ENCODE measurements at regions not wholly inside any gene's neighbourhood (a gene's known extent, or its start where the extent isn't known, plus 50 kb on each side); places are given as distances from the start of the nearest gene placed in this dataset.

DNA sequence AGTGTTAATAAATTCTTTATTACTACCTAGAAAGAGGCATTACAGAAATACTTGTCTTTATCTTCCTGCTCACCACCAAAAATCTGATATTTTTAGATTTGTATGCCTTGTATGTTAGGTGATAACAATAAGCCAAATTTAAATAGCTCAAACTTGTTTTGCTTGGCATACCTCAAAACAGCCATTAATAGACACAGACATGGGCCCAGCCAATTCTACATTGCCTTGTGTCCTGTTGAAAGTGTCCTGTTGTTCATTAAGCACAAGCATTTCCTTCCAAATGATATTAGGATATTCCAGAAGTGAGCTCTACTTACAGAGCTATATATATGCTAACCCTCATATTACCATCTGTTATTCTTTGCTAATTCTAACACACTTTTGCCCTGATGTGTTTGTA, 438.6 kb upstream of the ZNF385D start:
- Histone ChIP-seq H3K27me3 (replicated peaks; ENCODE audit: insufficient read depth) (no peaks in the 10 kb centered on the region), H3K4me3 (no peak overlapping the region), H3K36me3 (no peaks in the 10 kb centered on the region), H3K27ac (no peak overlapping the region), H3K4me1 (ENCODE audit: control insufficient read depth in 1 of 2, low read depth in 2 of 2) (peaks cover 0 to 11% of the 10 kb centered on the region in 2 donors), H3K9me3 (no peaks in the 10 kb centered on the region)
- DNase-seq (ENCODE audit: low spot score) (no peak), ATAC-seq (ENCODE audit: insufficient number of reproducible peaks, low FRiP score, low read depth) (no peak)
- TF ChIP-seq CTCF (IDR thresholded peaks at IDR 0.05) = no peak

- no peak overlapping the region for H3K27ac ChIP-seq
- no peaks in the 10 kb centered on the region for H3K27me3 ChIP-seq (replicated peaks; ENCODE audit: insufficient read depth)
- no peak overlapping the region for H3K4me3 ChIP-seq
- no peaks in the 10 kb centered on the region for H3K4me1 ChIP-seq (ENCODE audit: control insufficient read depth in 1 of 2, low read depth in 2 of 2)
- DNase-seq (ENCODE audit: low spot score) = no peak
- no peaks in the 10 kb centered on the region for H3K36me3 ChIP-seq
- no peak for TF ChIP-seq CTCF (IDR thresholded peaks at IDR 0.05)
- ATAC-seq (ENCODE audit: insufficient number of reproducible peaks, low FRiP score, low read depth) = no peak
- no peaks in the 10 kb centered on the region for H3K9me3 ChIP-seq
Measured at GRCh38 chr3:22199095-22199494, 448.1 kb upstream of the ZNF385D start.

GRCh38 chr3:22208844-22209243, 457.8 kb upstream of the ZNF385D start:
- Histone ChIP-seq H3K27ac (no peak overlapping the region), H3K4me1 (ENCODE audit: control insufficient read depth in 1 of 2, low read depth in 2 of 2) (no peaks in the 10 kb centered on the region), H3K27me3 (replicated peaks; ENCODE audit: insufficient read depth) (no peaks in the 10 kb centered on the region), H3K4me3 (no peak overlapping the region), H3K9me3 (no peaks in the 10 kb centered on the region), H3K36me3 (no peaks in the 10 kb centered on the region)
- no peak for TF ChIP-seq CTCF (IDR thresholded peaks at IDR 0.05)
- DNase-seq (ENCODE audit: low spot score) = no peak
- ATAC-seq (ENCODE audit: insufficient number of reproducible peaks, low FRiP score, low read depth) = no peak

DNA sequence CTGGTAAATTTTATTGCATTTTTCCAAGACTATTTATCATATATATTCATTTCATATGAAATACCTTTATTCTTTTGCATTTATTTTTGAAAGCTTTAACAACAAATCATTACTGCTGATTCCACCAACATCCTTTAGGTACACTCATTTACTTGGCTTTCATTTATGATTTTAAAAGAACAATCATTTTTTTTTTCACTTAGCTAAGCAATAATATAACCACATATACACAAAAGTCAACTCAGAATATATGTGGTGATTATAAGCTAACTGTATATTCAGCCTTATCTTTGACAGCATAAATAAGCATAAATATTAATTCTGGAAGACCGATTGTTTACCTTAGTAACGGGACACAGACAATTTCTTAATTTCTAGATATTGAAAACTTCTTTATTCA, 458.6 kb upstream of the ZNF385D start:
- TF ChIP-seq CTCF (IDR thresholded peaks at IDR 0.05) = no peak
- DNase-seq (ENCODE audit: low spot score) (no peak), ATAC-seq (ENCODE audit: insufficient number of reproducible peaks, low FRiP score, low read depth) (no peak)
- H3K4me1 ChIP-seq (ENCODE audit: control insufficient read depth in 1 of 2, low read depth in 2 of 2) = no peaks in the 10 kb centered on the region
- no peaks in the 10 kb centered on the region for H3K27me3 ChIP-seq (replicated peaks; ENCODE audit: insufficient read depth)
- no peak overlapping the region for H3K4me3 ChIP-seq
- no peak overlapping the region for H3K27ac ChIP-seq
- no peaks in the 10 kb centered on the region for H3K36me3 ChIP-seq
- H3K9me3 ChIP-seq = no peaks in the 10 kb centered on the region

- H3K36me3 ChIP-seq = no peaks in the 10 kb centered on the region
- DNase-seq (ENCODE audit: low spot score) (no peak), ATAC-seq (ENCODE audit: insufficient number of reproducible peaks, low FRiP score, low read depth) (no peak)
- no peaks in the 10 kb centered on the region for H3K4me1 ChIP-seq (ENCODE audit: control insufficient read depth in 1 of 2, low read depth in 2 of 2)
- H3K9me3 ChIP-seq = no peaks in the 10 kb centered on the region
- H3K4me3 ChIP-seq = no peak overlapping the region
- no peak overlapping the region for H3K27ac ChIP-seq
- no peak for TF ChIP-seq CTCF (IDR thresholded peaks at IDR 0.05)
- H3K27me3 ChIP-seq (replicated peaks; ENCODE audit: insufficient read depth) = no peaks in the 10 kb centered on the region
Measured at GRCh38 chr3:22210693-22211092, 459.7 kb upstream of the ZNF385D start.

Data from thoracic aorta (tissue), 2 donors.